NB4 (cell line): ENCODE measurements at regions not wholly inside any gene's neighbourhood (a gene's known extent, or its start where the extent isn't known, plus 50 kb on each side); places are given as distances from the start of the nearest gene placed in this dataset.

Source experiments
- MYC ChIP-seq: IDR thresholded peaks from 2 replicates; pipeline ENCODE4 v1.6.1; 2011; ENCODE audit warnings: low read depth, low read length
- POLR2A ChIP-seq: IDR thresholded peaks from 2 replicates; pipeline ENCODE4 v1.6.1; 2011; ENCODE audit warnings: mild to moderate bottlenecking; ENCODE audit not compliant: insufficient read length; ENCODE audit errors: extremely low read depth
- TF ChIP-seq, protein P1 (sequence below): IDR thresholded peaks from one replicate; pipeline ENCODE4 v1.5.1; 2012; ENCODE audit warnings: low read depth, low read length
- TF ChIP-seq, protein P2 (sequence below): IDR thresholded peaks from 2 replicates; pipeline ENCODE4 v1.6.1; 2011; ENCODE audit warnings: low read depth, low read length

DNA sequence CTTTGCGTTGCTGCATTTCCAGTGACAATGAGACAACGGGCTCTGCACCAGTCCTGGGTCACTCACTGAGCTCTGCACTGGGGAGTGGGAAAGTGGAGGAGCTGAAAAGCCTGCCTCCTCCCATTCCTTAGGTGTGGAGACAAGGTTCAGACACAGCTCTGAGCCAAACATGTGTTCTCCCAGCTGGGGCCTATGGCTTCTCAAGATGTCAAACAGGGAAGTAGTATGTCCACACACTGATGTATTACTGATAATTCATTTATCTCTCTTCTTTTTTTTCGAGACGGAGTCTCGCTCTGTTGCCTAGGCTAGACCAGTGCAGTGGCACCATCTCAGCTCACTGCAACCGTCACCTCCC is 90.2 kb upstream of the SLC4A7 start:
- TF ChIP-seq, protein P1, sequence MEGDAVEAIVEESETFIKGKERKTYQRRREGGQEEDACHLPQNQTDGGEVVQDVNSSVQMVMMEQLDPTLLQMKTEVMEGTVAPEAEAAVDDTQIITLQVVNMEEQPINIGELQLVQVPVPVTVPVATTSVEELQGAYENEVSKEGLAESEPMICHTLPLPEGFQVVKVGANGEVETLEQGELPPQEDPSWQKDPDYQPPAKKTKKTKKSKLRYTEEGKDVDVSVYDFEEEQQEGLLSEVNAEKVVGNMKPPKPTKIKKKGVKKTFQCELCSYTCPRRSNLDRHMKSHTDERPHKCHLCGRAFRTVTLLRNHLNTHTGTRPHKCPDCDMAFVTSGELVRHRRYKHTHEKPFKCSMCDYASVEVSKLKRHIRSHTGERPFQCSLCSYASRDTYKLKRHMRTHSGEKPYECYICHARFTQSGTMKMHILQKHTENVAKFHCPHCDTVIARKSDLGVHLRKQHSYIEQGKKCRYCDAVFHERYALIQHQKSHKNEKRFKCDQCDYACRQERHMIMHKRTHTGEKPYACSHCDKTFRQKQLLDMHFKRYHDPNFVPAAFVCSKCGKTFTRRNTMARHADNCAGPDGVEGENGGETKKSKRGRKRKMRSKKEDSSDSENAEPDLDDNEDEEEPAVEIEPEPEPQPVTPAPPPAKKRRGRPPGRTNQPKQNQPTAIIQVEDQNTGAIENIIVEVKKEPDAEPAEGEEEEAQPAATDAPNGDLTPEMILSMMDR = no peak
- TF ChIP-seq POLR2A (no peak), MYC (no peak)
- TF ChIP-seq, protein P2, sequence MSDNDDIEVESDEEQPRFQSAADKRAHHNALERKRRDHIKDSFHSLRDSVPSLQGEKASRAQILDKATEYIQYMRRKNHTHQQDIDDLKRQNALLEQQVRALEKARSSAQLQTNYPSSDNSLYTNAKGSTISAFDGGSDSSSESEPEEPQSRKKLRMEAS = no peak
